ENCODE measurements at regions not wholly inside any gene's neighbourhood (a gene's known extent, or its start where the extent isn't known, plus 50 kb on each side); places are given as distances from the start of the nearest gene placed in this dataset.

DNA sequence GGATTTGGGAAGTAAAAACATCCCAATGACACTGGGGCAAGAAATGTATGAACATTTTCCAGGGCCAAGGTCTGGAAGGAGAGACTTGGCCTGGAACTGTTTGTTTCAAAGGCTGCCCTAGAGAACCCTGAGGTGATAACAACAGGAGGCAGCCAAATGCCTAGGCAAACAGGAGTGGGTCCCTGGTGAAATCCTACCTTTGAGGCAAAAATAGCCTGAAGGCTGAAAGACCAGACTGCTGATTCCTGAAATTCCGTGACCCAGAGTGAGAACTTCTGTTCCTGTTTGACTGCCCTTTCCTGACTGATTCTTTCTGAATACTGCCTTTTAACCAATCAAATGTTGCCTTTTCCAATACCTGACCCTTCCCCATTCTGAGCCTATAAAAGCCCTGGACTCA lies 196.4 kb downstream of the NSUN3 start:
- DNase-seq: no peak

DNA sequence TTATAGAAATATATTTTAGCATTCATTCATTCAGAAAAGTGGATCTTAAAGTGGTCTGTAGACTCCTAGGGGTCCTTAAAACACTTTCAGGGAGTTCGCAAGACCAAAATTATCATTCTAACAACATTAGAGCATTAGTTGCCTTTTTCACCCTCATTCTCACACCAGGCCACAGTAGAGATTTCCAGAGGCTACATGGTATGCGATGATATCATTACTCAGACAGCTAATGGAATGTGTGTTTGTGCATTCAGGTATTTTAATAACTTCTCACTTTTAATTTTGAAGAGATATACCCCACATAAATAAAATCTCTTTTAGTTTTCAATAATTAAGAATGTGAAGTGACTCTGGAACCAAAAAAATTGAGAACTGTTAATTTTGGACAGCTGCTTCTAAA lies 206.9 kb downstream of the NSUN3 start:
- DNase-seq: no peak

DNA sequence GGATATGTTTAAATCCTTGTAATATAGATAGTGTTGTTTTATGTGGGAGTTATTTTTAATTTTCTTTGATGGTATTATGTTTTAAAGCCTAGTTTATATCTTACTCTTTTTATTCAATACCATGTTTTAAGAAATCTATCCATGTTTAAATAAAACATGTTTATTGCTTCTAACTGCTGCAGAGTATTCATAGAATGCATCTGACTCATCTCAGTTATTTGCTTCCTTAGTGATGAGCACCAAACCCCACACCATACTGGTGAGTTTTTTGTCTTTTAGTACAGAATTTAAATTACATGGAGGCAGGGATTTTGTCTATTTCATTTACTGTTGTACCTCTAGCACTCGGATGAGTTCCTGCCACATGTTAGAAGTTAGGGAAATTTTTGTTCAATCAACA lies 209.2 kb downstream of the NSUN3 start:
- no peak for DNase-seq

DNA sequence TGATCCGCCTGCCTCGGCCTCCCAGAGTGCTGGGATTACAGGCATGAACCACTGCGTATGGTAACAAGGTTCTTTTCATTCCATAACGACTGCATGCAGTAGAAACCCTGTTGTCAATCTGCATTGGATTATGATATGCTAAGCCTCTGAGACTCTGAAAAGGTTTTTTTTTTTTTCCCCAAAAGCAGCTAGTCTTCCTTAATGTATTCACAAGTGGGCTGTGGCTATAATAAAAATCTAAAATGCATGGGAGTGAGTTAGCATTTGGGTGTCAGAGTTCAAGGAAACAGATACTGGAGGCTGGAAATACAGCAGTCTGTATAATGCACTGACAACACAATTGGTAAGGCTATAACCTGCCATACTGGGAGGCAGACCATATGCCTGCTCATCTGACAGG lies 218.1 kb downstream of the NSUN3 start:
- DNase-seq: no peak

DNA sequence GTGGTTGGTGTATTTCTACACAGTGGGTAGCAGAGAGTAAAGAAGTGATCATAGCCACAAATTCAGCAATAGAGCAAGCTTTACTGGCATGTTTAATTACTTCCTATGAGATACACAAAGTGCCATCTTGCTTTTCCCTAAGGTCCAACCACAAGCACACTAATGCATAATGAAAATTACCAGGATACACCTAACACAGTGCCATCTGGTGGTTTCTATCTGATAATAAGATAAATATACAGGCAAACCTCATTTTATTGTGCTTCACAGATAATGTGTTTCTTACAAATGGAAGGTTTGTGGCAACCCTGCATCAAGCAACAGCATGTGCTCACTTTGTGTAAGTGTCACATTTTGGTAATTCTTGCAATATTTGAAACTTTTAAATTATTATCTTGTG lies 223.0 kb downstream of the NSUN3 start:
- no peak for DNase-seq

DNA sequence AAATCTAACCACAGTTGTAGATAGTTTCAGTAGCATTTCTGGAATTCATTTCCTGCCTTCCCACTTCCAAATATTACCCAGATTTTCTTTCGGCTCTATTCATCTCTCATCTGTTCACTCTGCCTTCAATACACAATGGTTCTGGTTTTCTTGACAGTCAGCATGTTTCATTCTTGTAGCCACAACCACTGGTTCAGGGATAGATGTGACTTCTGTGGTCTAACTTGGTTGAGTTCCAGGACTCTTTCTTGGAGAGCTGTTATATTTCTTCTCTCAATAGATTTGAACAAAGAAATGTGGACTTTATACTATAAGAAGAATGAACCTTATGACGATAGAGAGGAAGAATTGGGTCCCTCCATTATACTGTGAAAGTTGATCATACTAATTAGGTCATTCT lies 228.8 kb downstream of the NSUN3 start:
- no peak for DNase-seq

DNA sequence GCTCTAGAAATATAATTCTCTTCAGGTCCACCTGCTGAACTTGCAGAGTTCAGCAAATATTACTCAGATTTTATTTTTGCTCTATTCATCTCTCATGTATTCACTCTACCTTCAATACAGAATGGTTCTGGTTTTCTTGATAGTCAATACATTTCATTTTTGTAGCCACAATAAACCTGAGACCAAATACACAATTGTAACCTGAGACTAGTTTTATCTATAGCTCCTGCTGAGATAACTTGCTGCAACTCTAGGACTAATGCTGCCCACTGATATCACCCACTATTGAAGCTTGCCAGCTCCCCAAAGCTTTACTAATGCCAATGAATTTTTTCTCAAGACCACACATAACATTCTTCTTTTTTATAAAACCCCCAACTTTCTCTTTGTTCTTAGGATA lies 229.3 kb downstream of the NSUN3 start:
- DNase-seq: no peak

DNA sequence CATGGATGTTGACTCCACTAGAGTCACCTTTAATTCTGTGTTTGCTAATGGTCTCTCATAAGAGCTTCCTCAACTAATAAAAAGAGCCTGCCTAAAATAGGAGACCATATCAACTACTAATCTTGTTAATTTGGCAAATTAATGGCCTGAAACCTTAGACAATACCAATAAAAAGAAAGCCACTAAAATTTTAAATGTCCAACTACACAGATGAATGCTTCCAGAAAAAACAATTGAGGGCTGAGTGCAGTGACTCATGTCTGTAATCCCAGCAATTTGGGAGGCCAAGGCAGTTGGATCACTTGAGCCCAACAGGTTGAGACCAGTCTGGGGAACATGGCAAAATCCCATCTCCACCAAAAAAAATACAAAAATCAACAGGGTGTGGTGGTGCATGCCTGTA lies 230.9 kb downstream of the NSUN3 start:
- DNase-seq: no peak

DNA sequence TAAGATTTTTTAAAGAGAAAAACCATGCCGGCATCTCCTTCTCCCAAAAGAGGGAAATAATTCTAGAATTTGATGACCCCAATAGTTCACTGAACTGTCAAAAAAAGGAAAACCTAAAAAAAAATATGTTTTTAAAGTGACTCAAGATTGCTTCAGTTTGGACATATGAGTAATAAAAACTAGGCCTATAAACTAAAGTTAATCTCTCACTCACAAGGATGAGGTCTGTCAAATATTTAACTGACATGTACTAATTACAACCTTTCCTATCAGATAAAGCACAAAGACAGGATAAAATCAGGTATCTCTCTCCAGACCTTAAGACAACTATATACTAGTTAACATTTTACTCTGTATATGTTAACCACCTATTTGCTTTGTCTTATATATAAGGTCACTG lies 231.9 kb downstream of the NSUN3 start:
- no peak for DNase-seq

DNA sequence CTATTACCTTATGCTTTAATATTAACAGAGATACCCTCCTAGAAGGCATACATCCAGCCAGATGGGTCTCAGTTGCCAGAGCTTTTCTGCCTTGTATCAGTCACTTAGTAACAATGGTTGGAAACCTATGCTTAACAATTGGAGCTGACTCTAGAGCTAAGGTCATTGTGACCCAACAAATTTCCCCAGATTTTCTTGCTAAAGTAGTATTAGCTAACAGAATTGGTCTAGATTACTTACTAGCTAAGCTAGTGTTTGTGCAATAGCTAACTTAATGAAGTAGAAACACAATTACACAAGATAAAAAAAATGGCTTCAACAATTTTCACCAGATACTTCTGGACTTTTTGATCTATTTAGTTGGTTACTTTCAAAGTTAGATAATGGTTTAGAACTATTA lies 236.9 kb downstream of the NSUN3 start:
- no peak for DNase-seq

DNA sequence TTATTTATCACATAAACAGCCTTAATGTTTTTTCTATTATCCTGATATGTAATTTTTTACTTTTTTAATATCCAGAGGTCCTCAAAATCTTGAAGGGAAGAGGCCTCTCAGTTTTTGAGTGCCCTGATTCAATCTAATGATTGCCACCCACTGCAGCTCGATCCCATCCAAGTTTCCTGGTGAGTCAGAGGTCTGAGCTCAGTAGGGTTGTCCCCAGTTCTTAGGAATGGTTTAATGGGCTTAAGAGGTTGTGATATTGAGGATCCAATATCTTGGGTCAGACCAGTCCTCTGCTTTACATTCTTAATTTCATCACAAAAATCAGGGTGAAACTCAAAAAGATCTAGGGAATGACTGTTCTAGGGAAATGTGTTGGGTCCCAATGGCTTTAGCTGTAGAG lies 238.5 kb downstream of the NSUN3 start:
- DNase-seq: no peak

DNA sequence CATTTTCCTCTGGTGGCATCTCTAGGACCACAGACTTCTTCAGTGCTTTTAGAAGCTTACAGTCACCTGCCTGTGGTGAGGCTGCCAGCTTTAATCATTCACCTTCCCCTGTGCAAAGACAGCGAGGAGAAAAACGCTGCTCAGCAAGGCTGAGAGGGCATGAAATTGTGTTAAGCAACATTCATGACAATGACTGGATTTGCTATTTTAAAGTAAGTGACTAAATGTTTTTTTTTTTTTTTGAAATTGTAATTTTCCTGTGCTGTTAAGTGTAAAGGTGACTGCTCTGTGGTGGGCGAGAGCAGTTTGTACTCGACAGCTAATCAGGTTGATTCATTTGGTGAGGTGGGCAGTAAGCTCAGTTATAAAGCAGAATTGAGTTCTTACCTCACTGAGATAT lies 240.4 kb downstream of the NSUN3 start:
- DNase-seq: no peak

DNA sequence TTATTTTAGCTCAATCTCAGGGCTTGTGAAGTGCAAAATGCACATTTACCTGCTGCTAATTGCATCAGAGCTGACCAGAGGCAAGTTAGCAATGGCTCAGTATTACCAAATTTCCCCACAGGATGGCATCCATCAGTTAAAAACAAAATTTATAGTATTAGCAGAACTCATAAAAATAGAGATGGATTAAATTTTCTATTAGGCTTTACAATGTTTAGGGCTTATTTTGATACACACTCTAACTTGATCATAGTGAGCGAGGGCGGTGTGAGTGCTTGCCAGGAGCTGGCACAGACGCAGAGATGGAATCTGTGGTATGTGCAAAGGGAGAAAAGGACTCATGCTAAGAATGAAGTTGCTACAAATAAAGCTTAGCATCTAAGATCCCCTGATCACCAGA lies 241.0 kb downstream of the NSUN3 start:
- no peak for DNase-seq

DNA sequence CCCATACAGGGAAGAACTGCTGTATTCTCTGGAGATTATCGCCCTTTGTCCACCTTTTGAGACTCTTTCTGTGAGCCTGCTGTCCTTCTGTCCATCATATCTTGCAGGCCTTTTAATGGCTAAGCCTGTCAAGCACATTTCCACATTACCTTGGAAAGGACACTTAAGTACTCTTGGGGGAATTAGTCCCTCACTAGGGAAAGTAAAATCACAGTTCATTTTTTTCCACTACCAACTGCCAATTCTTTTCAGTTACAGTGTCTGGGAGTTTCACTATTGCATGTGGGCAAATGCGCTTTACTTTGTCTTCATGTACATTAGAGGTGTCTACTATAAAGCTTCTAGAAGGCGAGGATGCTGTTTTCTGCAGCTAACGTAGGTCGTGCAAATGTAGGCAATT lies 242.1 kb downstream of the NSUN3 start:
- no peak for DNase-seq

DNA sequence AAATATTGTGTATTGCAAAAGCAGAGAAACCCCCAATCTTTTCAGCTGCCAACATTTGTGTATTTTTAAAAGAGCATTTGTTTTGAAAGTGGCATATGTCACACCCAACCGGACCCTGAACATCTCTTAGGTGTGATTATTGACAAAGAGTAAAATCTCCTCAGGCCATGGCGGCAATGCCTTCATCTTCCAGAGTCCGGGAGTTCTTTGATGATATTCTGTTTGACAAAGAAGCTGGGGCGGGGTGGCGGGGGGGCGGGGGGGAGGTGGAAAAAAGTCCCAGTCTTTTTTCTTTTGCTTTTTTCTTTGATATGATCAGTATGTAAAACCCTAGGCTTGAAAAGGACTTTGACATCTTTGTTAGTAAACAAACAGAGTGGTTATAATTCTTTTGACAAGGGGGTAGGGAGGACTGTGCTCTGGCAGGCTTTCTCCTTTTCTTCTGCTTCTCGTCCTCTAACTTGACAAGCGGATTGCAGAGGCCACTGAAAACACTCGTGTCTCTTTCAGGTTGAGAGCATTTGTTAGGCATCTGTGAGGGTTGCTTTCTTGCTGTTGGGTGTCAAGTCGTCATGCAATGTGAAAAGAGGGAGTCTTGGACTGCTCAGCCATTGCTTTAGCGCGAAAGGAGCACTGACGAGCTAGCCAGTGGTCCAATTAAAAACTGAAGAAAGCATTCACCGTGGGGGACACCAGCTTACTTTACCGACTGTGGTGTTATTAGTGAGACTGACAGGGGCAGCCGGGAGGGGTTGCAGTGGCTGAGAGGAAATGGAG lies 243.2 kb downstream of the NSUN3 start:
- no peak for DNase-seq

DNA sequence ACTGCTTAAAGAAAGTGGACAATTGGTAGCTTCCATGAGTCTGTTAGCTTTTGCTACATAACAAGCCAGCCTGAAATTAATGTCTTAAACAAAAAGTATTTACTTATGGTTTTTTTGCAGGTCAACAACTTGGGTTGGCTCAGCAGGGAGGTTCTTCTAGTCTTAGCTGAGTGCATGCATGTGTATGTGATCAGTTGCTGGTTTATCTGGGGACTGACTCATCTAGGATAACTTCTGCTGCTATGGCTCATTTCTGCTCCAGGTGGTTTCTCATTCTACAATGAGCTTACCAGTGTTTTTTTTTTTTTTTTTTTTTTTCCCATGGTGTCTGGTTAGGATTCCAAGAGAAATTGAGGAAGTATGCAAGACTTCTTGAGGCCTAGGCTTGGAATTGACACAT lies 244.7 kb downstream of the NSUN3 start:
- no peak for DNase-seq

DNA sequence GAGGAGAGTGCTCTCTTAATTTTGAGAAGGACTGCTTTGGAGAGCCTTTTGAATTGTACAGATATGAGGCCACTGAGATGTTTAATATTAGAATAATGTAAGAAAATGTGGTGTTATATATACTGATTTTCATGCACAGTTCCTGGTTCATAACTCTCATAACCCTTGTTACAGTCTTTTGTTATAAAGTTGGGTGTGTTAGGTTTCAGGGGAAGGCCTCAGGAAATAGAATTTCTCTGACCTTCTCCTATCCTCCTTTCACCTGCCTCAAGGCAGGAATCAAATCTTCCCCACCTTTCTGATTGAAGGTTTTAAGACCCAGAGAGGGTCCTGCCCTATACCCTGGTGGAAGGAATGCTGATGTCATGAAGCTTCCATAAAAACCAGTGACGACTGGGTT lies 245.9 kb downstream of the NSUN3 start:
- no peak for DNase-seq

DNA sequence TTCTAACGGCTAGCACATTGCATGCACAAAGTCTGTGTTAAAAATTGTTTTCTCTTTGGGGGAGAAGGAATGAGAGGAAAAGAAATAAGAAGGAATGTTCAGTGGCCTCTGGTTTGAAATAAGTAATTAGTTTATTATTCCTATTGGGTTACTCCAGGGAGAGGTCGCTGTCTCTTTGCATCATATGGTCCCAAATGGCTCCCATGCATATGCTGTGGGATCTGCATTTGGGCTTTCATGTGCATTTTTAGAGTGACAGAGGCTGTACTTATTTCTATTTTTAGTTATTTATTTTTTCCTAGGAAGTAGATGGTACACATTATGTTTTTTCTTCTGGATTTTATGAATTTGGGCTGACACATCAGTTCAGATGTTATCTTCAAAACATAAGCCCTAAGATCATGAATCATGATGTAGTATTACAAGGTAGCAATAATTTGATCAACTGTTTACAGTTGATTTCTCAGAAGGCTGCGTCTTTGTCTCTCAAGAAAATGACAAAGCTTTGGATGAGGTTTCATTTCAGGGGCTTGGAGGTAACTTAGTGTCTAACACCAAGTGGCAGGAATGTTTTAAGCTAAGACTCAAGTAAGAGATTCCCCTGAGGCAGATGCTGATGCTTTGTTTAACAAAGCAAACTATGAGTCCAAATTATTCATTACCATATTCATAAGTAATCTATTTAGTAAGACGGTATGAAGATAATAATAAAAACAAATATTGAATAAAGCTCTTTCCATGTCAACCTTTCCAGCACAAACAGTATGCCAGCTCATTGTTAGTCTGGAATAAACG lies 247.7 kb downstream of the NSUN3 start:
- DNase-seq: no peak

DNA sequence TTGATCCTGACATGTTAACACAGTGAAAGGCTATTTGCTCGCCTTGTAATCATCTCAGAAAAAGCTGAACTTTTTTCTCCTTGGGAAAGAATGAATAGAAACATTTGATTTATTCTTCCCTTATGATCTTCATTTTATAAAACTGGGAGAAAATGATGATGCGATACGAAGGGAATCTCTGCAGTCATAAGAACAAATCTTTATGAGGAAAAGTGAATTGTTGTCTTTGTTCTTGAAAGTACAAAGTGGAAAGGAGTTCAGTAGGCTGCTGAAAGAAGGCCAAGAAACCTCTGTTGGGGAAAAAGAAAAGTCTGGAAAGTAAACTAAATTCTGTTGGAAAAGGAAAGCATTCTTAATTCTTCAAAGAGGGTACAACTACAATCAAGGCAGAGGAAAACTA lies 248.8 kb downstream of the NSUN3 start:
- DNase-seq: no peak

DNA sequence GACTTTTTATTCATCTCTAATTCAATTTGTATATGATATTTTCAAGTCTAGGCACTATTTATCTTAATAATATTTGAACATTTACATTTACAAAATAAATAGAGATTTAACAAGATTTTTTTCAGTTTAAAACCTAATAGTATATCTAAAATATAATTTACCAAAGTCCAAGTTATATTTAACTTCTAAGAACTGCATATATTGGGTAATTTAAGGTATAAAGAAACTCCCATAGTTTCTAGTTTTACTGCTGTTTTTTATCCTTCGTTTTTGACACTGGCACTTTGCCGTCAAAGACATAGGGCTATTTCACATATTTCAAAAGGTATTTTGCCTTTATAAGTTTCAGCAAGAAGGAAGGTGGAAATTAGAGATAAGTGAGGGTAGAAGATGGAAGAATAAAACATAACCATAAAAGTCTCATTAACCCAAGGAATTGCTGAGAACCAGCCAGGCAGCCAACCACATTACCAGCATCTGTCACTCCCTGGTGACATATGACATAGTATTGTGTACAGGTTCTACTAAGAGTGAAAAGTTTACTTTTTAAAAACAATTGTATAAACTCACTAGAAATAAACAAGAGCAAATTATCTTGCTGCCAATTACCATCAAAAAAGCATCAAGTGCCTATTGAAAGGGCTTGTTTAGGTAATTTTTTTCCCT lies 251.5 kb downstream of the NSUN3 start:
- no peak for DNase-seq

DNA sequence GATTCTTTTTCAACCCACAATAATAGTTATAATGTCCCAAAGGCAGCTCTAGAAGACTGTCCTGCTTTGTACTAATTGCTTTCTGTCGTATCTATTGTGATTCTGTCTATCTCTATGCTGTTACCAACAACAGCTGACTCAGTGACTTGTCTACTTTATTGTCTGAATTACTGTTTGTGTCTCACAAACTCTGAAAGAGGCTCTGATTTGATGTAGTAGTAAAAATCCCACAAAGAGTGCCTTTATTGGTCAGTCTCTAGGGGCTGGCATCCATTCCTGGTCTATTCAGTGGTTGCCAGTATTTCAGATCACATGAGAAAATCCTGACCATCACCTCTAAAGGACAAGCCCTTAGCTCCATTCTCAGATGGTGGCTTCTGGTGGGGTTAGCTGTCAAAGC lies 254.2 kb downstream of the NSUN3 start:
- DNase-seq: no peak

DNA sequence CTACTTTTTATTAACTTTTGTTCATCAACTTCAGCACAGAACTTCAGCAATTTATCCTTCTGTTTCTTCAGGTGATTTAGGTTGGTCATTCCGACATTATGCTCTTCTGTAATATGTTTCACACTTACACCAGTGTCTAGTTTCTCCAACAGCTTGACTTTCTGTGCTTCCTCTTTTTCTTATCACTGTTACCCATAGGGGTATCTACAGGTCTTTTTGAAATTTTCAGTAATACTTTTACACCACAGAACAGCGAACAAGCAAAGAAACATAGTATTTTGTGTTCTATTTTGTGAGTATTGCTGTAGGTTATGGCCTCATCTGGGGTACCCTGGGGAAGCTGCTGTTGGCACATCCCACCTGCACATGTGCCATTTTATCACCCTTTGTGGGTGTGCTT lies 260.7 kb downstream of the NSUN3 start:
- DNase-seq: no peak

DNA sequence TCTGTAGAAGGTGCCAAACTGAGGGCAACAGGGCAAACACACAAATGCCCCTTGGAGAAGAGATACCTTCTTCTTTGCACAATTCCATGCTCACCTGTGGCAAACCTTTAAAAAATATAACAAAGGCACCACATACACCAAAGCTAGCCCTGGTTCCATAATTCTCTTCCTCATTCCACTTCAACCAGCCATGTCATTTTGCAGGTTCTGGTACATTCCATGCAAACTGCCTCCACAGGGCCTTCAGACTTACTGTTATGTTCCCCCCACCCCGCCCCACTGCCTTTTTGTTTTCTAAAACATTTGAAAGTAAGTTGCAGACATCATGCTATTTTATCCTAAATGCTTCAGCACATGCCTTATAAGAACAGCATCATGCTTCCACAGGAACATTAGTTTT lies 269.0 kb downstream of the NSUN3 start:
- DNase-seq: no peak

Measured in activated CD8-positive, alpha-beta memory T cell treated with anti-CD3 and anti-CD28 coated beads, Interleukin-2, amount 50 U/mL, for 48 hours (primary cell).